ENCODE measurements at regions not wholly inside any gene's neighbourhood (a gene's known extent, or its start where the extent isn't known, plus 50 kb on each side); places are given as distances from the start of the nearest gene placed in this dataset.
A peak's percentile ranks its signal among the peaks of the same experiment; 100 is the strongest.

- dilution Hi-C loops (cut with HindIII; ENCODE audit: low sequenced_read_pairs, unreplicated experiment) (no loop called here), intact Hi-C loops (cut with micrococcal nuclease) (no loop called here), in situ Hi-C loops (cut with MboI; ENCODE audit: low sequenced_read_pairs) (no loop called here)
- Histone ChIP-seq H4K8ac (ENCODE audit: low read depth in 2 of 2, low read length in 2 of 2) (no peak overlapping the region; a peak in 1 of 4 replicates), H2AFZ (replicated peaks; ENCODE audit: low read length, poor library complexity) (peak overlapping the region; percentile 28), H3K36me3 (ENCODE audit: control insufficient read depth, insufficient read depth, low read length) (no peaks in the 10 kb centered on the region), H3K4me2 (ENCODE audit: low read depth, low read length) (peak overlapping the region; percentile 14; the same call in 1 of the 2 replicates), H2BK5ac (ENCODE audit: low read depth, low read length, poor library complexity, severe bottlenecking) (peak overlapping the region; percentile 15), H3K56ac (ENCODE audit: extremely low read depth, insufficient read depth, low read length) (no peak overlapping the region), H2AK5ac (ENCODE audit: low read depth, low read length) (peak overlapping the region; percentile 41; the same call in 1 of the 2 replicates), H3K23ac (ENCODE audit: low read depth, low read length) (no peak overlapping the region), H3K14ac (replicated peaks; ENCODE audit: low read depth, low read length) (no peak overlapping the region), H3K27ac (ENCODE audit: insufficient read depth, low read length) (no peak overlapping the region), H2BK120ac (ENCODE audit: low read depth, low read length) (peak overlapping the region; percentile 7), H3K18ac (ENCODE audit: low read depth, low read length) (peak overlapping the region; percentile 63), H3K9me3 (ENCODE audit: control insufficient read depth, insufficient read depth, low read length) (no peaks in the 10 kb centered on the region), H3K9ac (ENCODE audit: low read depth, low read length) (no peak overlapping the region), H4K20me1 (ENCODE audit: insufficient read depth, low read length) (no peaks in the 10 kb centered on the region), H2BK15ac (ENCODE audit: low read depth, low read length) (peak overlapping the region; percentile 33; the same call in 1 of the 3 replicates), H3K4me3 (ENCODE audit: insufficient read depth, low read depth, low read length) (no peak overlapping the region), H3K4me1 (ENCODE audit: control insufficient read depth, insufficient read depth, low read length) (peaks cover 12% of the 10 kb centered on the region), H4K5ac (ENCODE audit: low read depth, low read length) (peak overlapping the region; percentile 32; the same call in 1 of the 2 replicates), H3K4ac (ENCODE audit: low read depth, low read length) (peak overlapping the region; percentile 51; the same call in 1 of the 2 replicates), H2BK20ac (ENCODE audit: low read depth, low read length) (peak overlapping the region; percentile 16; the same call in 1 of the 2 replicates), H4K91ac (ENCODE audit: insufficient read depth, low read depth, low read length) (peak overlapping the region; percentile 19; the same call in 1 of the 2 replicates), H2AK9ac (replicated peaks; ENCODE audit: low read depth, low read length, poor library complexity) (no peak overlapping the region), H3K79me1 (ENCODE audit: low read depth in 1 of 2, low read length in 2 of 2) (no peaks in the 10 kb centered on the region), H3K27me3 (ENCODE audit: control insufficient read depth, insufficient read depth, low read length) (no peaks in the 10 kb centered on the region), H3K9me1 (ENCODE audit: insufficient read depth, low read length) (no peaks in the 10 kb centered on the region)
- POLR2A ChIA-PET (ENCODE audit: unreplicated experiment) = no interaction called here
- no CpG with 5 or more reads among the region's 17 CpGs for WGBS, 2 experiments (ENCODE audit: extremely low coverage in 2 of 2, insufficient read length in 1 of 2)
- ATAC-seq (ENCODE audit: low read depth) (peak; percentile 67), DNase-seq (peak; percentile 58)
- BruUV-seq (replicated peaks) = no TSS peak
- CTCF ChIA-PET = no interaction called here
- TF ChIP-seq NFE2L2 (IDR thresholded peaks at IDR 0.05; ENCODE audit: low read depth, low read length) = no peak
- TF ChIP-seq MXI1 (IDR thresholded peaks at IDR 0.05; ENCODE audit: borderline replicate concordance, low read depth, low read length) = no peak
- no peak for TF ChIP-seq ELK1 (IDR thresholded peaks at IDR 0.05; ENCODE audit: borderline replicate concordance, low read depth, low read length)
- TF ChIP-seq BHLHE40 (IDR thresholded peaks at IDR 0.05; ENCODE audit: low read depth, low read length) = no peak
- TF ChIP-seq, protein P1, sequence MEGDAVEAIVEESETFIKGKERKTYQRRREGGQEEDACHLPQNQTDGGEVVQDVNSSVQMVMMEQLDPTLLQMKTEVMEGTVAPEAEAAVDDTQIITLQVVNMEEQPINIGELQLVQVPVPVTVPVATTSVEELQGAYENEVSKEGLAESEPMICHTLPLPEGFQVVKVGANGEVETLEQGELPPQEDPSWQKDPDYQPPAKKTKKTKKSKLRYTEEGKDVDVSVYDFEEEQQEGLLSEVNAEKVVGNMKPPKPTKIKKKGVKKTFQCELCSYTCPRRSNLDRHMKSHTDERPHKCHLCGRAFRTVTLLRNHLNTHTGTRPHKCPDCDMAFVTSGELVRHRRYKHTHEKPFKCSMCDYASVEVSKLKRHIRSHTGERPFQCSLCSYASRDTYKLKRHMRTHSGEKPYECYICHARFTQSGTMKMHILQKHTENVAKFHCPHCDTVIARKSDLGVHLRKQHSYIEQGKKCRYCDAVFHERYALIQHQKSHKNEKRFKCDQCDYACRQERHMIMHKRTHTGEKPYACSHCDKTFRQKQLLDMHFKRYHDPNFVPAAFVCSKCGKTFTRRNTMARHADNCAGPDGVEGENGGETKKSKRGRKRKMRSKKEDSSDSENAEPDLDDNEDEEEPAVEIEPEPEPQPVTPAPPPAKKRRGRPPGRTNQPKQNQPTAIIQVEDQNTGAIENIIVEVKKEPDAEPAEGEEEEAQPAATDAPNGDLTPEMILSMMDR (conservative IDR thresholded peaks at IDR 0.05; ENCODE audit: low read depth, low read length) = no peak
- TF ChIP-seq POLR2A (IDR thresholded peaks at IDR 0.05; ENCODE audit: low read depth, low read length) = no peak
- TF ChIP-seq RAD21 (IDR thresholded peaks at IDR 0.05; ENCODE audit: low read length) = no peak
- TF ChIP-seq RFX5 (IDR thresholded peaks at IDR 0.05; ENCODE audit: low read depth, low read length) = no peak
- no peak for TF ChIP-seq SMC3 (IDR thresholded peaks at IDR 0.05; ENCODE audit: low read depth, low read length)
- TF ChIP-seq CHD1 (IDR thresholded peaks at IDR 0.05; ENCODE audit: low read depth, low read length) = no peak
- no peak for TF ChIP-seq RCOR1 (IDR thresholded peaks at IDR 0.05; ENCODE audit: insufficient replicate concordance, low read length)
- TF ChIP-seq MAZ (IDR thresholded peaks at IDR 0.05; ENCODE audit: borderline replicate concordance, low read depth, low read length) = no peak
- TF ChIP-seq FOS (IDR thresholded peaks at IDR 0.05; ENCODE audit: low read depth, low read length) = no peak
Measured at GRCh38 chr21:38945545-38946245, 140.0 kb downstream of the ETS2 start.
